ENCODE measurements at regions not wholly inside any gene's neighbourhood (a gene's known extent, or its start where the extent isn't known, plus 50 kb on each side); places are given as distances from the start of the nearest gene placed in this dataset.
"Not testable (repeated sequence)": the region's sequence is repeated elsewhere in the genome, so short reads cannot be mapped to it uniquely, and the experiment has no call there.

DNA sequence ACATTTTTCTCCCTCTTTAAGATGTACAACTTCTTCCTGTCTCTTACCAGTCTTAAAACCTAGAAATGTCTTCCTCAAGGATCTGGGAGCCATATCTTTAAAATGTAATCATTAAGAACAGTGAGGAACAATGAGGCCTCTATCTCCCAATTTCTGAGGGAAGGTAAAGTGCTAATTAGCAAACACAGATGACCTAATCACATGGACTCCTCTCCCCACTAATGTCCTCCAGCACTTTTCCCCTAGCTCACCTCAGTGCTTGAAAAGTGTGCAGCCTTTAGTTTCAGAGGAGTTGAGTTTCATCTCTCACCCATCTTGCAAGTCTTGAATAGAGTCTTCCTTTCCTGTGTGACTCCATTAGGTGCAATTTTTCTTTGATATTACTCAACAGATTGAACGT lies 771.0 kb downstream of the PDCD6IP start:
- DNase-seq (ENCODE audit: extremely low read depth in 1 of 2, low read depth in 1 of 2): no peak

DNA sequence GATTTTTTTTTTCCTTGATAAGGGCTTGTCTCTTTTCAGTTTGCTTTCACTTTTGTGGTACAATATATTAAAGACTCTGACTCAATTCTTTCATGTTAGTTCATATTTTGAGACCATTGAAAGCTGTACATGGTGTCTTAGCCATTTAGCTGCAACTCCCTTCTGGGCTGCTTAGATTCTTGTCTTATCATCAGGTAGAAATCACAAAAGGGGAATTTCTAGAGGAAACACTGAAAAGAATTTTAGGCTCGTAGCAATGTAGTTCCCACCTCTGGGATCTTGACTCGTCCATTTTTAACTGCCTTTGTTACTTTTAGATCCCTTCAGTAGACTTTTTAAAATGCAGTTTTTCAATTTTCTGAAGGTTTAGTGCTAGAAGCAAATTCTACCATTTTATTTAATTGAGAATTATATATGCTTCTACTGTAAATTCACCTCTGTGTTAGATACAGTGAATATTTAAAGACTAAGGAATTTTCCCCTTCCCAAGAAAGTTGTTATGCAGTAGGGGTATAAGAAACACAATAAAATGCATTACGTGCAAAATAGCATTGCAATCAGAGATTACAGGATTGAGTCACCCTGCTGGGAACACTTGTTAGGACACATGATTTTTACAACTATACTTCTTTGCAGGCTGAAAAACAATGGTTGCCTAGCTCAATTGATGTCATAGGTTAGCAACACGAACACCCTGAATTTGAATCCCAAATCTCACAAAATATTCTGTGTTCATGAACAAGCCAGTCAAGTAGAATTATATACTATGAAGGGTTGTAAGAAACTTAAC lies 772.7 kb downstream of the PDCD6IP start:
- no peak for DNase-seq (ENCODE audit: extremely low read depth in 1 of 2, low read depth in 1 of 2)

DNA sequence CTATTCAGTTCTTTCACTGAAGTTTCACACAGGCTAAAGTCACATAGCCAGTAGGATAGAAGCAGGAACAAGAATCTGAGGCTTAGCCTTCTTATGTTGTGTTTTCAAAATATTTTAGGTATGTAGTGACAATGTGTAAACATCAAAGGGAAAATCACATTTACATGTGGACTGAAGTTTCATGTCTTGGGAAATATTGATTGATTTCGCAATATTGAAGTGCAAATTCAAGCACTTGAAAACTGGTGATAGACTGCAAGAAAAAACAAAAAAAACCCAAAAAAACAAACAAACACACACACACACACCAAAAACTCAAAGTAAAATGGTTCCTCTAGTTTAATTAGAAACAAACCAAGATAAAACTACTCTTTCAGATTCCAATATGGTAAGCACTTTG lies 773.3 kb downstream of the PDCD6IP start:
- DNase-seq (ENCODE audit: extremely low read depth in 1 of 2, low read depth in 1 of 2): no peak

DNA sequence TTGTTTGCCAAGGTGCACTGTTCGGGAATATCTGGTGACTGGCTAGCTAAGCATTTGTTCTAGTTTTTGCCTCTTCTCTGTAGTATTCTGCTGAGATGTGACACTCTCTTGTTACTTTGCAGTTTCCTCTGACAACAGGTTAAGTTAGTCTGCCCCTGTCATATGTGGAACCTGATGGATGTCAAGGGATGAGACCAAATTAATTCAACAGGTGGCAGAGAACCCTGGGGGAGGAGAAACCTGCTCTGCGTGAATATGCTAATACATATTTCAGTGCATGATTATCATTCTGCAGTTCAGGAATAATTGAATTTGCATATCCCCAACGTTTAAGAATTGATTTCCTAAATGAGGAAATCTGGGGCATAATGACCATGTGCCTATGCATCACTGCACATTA lies 777.3 kb downstream of the PDCD6IP start:
- DNase-seq (ENCODE audit: extremely low read depth in 1 of 2, low read depth in 1 of 2): no peak

DNA sequence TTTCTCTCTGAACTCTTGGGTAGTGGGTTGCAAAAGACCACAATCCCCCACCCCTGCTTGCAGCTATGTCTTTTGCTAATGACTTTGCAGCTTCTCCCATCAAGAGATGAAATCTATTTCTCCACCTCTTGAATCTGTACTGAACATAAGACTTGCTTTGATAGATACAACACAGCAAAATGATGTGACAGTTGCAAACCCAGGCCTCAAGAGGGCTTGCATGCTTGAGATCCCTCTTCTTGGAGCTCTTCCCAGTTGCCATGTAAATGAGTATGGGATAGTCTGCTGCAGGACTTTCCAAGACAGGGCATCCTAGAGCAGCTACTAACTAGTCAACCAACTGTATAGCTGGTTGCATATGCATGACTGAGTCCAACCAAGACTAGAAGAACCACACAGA lies 783.6 kb downstream of the PDCD6IP start:
- DNase-seq (ENCODE audit: extremely low read depth in 1 of 2, low read depth in 1 of 2): no peak

DNA sequence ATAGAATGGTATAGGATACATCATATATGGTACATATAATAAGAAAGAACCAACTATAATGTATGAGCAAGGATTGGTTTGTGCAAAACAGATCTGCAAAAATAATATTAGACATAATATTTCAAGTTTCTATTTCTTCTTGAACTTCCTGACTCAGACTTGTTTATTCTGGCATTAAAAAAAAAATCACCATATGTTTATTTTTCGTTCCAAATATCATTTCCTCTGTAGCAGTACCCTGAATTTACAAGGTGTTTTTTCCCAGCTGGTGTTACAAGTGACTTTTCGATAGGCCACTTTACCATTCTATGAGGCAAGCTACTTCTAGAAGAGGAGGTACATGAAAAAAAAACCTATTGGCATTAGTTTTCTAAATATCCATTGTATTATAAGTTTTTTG lies 785.0 kb downstream of the PDCD6IP start:
- no peak for DNase-seq (ENCODE audit: extremely low read depth in 1 of 2, low read depth in 1 of 2)

DNA sequence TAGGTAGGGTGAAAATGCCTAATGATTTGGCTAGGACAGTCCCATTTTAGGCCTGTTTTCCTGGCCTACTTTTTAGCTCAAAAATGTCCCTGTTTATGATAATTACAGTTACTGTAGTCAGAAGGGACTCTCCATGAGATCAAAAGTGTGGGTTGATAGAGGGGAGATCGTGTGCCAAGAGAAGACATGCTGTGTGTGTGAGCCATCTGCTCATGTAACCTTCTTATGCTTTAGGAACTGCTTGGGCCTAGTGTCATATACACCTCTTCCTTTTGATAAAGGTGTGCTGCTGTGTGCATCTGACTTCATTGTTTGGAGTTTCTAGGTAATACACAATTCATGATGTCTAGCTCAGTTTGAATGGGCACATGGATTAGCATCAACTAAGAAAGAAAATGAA lies 786.5 kb downstream of the PDCD6IP start:
- DNase-seq (ENCODE audit: extremely low read depth in 1 of 2, low read depth in 1 of 2): no peak

DNA sequence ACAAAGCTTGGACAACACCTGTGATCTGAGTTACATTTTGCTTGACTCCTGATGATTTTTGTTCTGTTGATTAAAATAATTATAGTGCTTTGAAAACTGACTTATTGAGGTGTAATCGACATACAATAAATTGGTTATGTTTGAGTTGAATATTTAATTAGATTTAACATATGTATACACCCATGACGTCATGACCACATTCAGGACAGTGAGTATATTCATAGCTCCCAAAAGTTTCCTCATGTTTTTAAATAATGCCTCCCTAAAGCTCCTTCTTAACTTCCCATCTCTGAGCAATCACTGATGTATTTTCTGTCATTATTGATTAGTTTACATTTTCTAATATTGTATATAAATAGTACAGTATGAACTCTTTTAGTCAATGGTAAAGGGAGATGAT lies 801.2 kb downstream of the PDCD6IP start:
- DNase-seq (ENCODE audit: extremely low read depth in 1 of 2, low read depth in 1 of 2): no peak

DNA sequence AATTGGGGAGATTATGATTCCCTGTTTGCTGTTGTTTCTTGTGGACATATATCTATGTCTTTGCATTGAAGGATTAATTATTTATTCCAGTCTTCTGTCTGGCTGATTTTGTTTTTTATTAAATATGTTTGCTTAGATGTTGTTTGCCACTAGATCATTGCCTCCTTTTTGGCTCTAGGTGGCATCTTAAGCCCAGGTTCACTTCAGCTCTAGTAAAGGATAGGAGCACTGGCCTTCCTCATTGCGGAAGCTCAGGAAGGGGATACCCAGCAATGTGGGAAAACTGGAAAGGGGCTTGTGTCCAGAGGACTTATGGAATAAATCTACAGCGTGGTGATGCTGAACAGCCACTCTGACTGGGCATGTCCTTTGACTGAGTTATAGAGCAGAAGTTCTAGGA lies 821.6 kb downstream of the PDCD6IP start:
- no peak for DNase-seq (ENCODE audit: extremely low read depth in 1 of 2, low read depth in 1 of 2)

DNA sequence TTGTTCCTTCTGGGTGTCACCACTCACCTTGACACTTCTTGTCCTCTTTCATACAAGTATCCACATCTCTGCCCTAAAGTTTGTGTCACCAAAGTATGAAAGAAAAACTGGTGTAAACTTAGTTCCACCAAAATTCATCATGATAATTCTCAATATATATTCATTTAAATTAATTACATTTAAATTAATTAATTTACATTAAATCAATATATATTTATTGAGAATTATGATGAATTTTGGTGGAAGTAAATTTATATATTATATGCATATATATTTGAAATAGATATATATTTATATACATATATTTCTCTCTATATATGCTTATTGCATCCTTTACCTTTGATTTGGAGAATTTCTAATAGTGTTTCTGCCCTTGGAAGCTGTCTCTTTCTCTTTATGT lies 828.3 kb downstream of the PDCD6IP start:
- DNase-seq (ENCODE audit: extremely low read depth in 1 of 2, low read depth in 1 of 2): no peak

DNA sequence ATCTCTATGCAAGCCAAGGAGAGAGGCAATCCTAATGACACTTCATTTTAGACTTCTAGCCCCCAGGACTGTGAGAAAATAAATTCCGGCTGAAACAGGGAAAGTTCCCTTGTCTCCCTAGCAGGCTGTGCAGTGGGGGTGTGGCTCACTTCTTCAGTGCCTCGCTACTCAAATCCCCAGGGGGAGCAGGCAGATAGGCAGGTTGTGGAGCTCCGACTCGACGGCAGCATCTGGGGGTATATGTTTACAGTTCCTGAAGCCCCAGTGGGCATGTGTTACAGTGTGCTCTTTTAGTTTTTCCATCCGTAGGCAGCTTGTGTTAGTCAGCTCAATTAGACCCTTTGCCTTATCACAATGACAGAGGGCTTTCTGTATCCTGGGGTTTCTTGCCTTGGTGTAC lies 836.5 kb downstream of the PDCD6IP start:
- DNase-seq (ENCODE audit: extremely low read depth in 1 of 2, low read depth in 1 of 2): no peak

DNA sequence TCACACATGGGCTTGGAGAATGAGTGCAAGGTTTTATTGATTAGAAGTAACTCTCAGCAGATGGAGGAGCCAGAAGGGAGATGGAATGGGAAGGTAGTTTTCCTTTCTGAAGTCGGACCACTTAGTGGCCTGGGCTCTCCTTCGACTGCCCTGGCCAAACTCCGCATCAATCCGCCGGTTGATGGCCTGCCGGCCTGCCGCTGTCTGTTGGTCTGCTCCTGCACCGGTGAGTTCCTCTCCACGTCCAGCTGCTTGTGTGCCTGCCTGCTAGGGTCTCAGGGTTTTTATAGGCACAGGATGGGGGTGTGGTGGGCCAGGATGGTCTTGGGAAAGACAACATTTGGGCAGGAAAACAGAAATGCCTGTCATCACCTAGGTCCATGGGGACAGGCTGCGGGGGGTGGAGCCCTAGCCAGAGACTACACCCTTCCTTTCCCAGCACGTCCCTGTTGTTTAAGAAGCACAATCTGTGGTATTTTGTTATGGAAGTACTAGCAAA lies 837.0 kb downstream of the PDCD6IP start:
- DNase-seq (ENCODE audit: extremely low read depth in 1 of 2, low read depth in 1 of 2): no peak

DNA sequence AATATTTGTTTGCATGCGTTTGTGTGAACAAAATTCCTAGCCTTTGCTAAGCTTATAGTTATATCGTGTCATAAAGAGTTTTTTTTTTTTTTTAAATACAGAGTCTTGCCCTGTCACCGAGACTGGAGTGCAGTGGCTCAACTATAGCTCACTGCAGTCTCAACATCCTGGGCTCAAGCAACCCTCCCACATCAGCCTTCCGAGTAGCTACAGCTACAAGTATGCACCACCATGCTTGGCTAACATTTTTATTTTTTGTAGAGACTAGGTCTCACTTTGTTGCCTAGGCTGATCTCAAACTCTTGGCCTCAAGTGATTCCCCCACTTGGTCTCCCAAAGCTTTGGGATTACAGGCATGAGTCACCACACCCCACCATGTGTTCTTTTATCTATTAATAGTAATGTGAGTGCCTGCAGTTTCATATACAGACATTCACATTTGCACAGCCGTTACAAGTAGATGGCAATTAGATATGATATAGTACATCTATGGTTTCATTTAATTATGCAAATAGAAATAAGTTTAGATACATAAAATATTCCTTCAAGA lies 848.6 kb downstream of the PDCD6IP start:
- no peak for DNase-seq (ENCODE audit: extremely low read depth in 1 of 2, low read depth in 1 of 2)

DNA sequence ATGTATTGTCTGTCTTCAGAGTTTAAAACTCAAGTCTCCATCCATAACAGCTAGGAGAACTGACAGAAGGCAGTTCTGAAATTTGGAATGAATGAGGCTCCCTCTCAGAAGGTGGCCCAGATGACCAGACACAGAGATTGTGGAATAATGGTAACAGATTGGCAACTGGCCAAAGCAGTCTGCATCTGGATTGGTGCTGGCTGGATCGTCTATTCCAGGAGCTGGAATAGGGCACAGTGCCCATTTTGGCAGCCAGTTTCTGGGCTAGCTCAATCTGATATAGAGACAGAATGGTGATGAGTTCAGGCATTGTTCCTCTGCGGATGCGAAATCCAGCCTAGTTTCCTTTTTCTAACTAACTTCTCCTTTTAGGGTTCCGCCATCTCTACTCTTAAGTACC lies 851.7 kb downstream of the PDCD6IP start:
- no peak for DNase-seq (ENCODE audit: extremely low read depth in 1 of 2, low read depth in 1 of 2)

DNA sequence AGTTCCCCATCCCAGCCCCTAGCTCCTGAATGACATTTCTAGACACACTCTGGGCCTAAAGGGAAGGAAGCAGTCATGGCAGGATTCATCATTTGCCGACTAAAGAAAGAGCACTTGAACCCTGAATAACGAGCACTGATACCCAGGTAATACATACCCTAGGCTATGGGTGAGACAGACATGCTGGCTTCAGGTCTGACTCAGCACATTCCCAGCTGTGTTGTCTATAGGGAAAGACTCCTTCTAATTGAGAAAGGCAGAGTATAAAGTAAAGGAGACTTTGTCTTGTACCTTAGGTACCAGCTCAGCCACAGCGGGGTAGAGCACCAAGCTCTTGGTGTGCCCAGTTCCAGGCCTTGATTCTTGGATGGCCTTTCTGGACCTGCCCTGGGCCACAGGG lies 870.5 kb downstream of the PDCD6IP start:
- no peak for DNase-seq (ENCODE audit: extremely low read depth in 1 of 2, low read depth in 1 of 2)

DNA sequence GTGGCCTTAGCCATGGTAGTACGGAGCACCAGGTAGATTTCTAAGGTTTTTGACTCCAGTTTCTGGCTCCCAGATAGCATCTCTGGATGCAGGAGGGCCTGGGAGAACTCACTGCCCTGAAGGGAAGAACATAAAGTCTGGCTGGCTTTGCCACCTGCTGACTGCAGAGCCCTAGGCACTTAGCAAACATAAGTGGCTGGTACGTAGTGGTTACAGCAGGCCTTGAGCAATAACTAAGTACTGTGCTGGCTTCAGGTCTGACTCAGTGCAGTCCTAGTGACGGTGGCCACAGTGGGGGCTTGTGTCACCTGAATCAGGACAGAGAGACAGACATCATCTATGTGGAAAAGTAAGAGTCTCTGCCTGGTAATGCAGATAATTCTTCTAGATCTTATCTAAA lies 871.1 kb downstream of the PDCD6IP start:
- no peak for DNase-seq (ENCODE audit: extremely low read depth in 1 of 2, low read depth in 1 of 2)

DNA sequence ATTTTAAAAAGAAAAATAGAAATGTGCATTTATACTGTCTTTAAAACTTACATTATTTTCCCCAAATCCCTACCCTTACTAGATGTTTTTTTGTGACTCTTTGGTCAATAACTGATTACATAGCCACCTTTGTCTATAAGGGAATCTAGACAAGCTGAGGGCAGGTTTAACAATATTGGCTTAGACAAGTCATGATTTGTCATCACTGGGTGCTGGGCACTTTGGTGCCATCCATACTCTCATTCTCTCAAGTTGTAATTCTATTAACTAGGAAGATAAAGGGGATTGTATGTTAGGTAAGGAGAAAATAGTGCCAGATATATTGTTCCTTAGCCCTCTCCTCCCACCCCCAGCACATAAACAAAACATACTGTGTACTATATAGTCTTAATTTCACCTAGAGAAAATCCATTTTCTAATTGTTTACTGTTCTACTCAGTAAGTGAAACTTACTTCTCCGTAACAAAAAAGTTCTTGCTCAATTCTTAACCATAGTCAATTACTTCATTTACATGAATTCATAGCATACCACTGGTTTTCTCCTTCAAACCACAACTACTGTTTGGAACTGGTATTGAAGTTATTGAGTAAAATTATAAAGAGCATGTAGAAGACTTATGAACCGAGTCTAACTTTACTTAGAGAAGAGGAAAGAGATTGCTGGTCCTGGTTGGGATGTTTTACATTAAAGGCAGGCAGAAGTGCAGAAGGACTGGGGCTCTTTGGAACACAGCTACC lies 877.1 kb downstream of the PDCD6IP start:
- DNase-seq (ENCODE audit: extremely low read depth in 1 of 2, low read depth in 1 of 2): no peak

DNA sequence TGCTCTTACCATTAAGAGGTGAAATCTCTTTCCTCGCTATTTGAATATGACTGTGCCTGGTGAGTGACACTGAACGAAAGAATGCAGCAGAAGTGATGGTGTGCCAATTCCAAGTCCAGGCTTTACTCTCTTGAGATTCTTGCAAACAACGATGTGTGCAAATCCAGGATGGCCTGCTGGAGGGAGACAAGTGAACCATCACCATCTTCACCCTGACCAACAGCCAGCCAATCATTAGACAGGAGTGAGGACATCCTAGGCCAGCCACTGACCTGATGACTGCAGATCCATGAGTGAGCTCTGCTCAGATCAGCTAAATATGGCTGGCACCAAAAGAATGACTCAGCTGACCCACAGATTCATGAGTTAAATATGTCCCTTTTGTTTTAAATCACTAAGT lies 878.0 kb downstream of the PDCD6IP start:
- DNase-seq (ENCODE audit: extremely low read depth in 1 of 2, low read depth in 1 of 2): no peak

DNA sequence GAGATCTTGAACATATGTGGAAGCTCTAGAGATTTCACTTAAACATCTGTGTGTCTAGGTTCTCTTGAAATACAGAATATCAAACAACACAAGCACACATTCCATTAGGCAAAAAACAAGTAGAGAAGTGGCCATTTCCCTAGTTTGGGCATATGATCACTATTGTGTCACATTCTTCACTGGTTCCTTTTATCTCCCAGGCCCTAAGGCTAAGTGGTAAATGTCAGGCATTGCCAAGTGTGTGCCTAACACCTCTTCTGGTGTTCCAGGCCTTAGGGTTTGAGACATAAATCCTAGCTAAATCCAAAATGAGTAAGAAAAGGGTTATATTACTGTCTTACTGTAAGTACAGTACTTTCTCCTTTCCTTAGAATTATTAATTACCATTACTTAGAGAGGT lies 880.1 kb downstream of the PDCD6IP start:
- no peak for DNase-seq (ENCODE audit: extremely low read depth in 1 of 2, low read depth in 1 of 2)

DNA sequence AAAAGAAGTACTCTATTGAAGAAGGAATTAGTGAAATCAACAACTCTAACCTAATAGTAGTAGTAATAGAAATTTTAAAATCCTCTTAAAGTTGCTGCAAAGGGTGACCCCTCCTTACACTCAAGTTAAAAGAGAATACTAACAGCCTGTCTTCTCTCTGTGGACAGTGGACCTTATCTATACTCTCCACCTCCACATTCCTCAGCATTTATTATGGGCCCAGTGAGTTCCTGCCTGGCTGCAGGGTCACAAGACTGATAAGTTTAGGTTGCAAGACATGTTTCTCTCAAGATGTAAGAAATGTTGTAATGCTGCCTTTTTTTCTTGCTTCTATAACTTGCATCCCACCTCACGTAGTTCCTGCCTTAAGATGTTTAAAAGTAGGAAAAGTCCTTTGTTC lies 880.6 kb downstream of the PDCD6IP start:
- DNase-seq (ENCODE audit: extremely low read depth in 1 of 2, low read depth in 1 of 2): not testable (repeated sequence)

DNA sequence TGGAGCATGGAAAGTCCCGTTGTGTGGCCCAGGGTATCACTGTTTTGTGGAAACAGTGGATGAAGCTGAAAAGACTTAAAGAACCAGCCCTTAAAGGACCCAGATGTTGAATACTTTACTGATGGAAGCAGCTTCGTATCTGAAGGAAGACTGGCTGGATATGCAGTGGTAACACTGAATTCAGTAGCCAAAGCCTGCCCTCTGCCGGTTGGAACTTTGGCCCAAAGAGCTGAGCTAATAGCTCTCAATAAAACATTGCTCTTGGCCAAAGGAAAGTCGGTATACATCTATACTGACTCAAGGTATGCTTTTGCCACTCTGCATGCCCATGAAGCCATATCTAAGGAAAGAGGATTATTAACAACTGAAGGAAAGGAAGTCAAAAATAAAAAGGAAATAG lies 885.4 kb downstream of the PDCD6IP start:
- no peak for DNase-seq (ENCODE audit: extremely low read depth in 1 of 2, low read depth in 1 of 2)

DNA sequence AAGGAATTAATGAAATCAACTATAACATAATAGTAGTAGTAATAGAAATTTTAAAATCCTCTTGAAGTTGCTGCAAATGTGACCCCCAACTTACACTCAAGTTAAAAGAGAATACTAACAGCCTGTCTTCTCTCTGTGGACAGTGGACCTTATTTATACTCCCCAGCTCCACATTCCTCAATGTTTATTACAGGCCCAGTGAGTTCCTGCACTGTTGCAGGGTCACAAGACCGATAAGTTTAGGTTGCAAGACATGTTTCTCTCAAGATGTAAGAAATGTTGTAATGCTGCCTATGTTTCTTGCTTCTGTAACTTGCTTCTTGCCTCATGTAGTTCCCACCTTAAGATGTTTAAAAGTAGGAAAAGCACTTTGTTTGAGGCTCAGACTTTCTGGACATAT lies 888.1 kb downstream of the PDCD6IP start:
- no peak for DNase-seq (ENCODE audit: extremely low read depth in 1 of 2, low read depth in 1 of 2)
